Panc1 (cell line): ENCODE measurements at regions not wholly inside any gene's neighbourhood (a gene's known extent, or its start where the extent isn't known, plus 50 kb on each side); places are given as distances from the start of the nearest gene placed in this dataset.
"Not testable (repeated sequence)": the region's sequence is repeated elsewhere in the genome, so short reads cannot be mapped to it uniquely, and the experiment has no call there.

Experiments
- ATAC-seq: fragments of 200-7000 bp; cut with Tn5 transposase; 2 replicates; pipeline ENCODE4 v1.9.1; 2020; ENCODE audit warnings: mild to moderate bottlenecking, moderate library complexity
- BruUV-seq: library from RNA; stranded (reverse); fragments of 400-500 nt; replicated peaks from 2 replicates; lab custom pipeline; 2021; lab: Mats Ljungman, UMichigan
- CTCF ChIA-PET: fragments of 300-600 bp; sonication (Branson Sonifier 250); formaldehyde crosslinking; loops from one replicate; lab custom pipeline; 2022; ENCODE audit warnings: antibody characterized with exemption; lab: Charles Lee
- POLR2A ChIA-PET: fragments of 300-600 bp; sonication (Branson Sonifier 250); formaldehyde crosslinking; loops from one replicate; lab custom pipeline; 2022; ENCODE audit warnings: antibody characterized with exemption; lab: Charles Lee
- DNase-seq: peaks from one replicate; pipeline ENCODE4 v3.0.0-alpha.2; 2010; ENCODE audit warnings: low read depth, low spot score
- H3K27ac ChIP-seq: 2 replicates; pipeline ENCODE4 v1.5.1; 2011; ENCODE audit warnings: mild to moderate bottlenecking, low read length, inconsistent platforms
- H3K27me3 ChIP-seq: fragments of 200-500 bp; sonication (Bioruptor generic); 2 replicates; pipeline ENCODE4 v1.6.0; 2014; ENCODE audit warnings: low read length, inconsistent platforms; ENCODE audit not compliant: control insufficient read depth, insufficient read depth
- H3K36me3 ChIP-seq: fragments of 200-500 bp; sonication (Bioruptor generic); 2 replicates; pipeline ENCODE4 v1.5.1; 2014; ENCODE audit warnings: inconsistent platforms, mild to moderate bottlenecking, low read length, moderate library complexity; ENCODE audit not compliant: control insufficient read depth, insufficient read depth
- H3K4me1 ChIP-seq: 2 replicates; pipeline ENCODE4 v1.5.1; 2011; ENCODE audit warnings: inconsistent platforms, mild to moderate bottlenecking, low read length, moderate library complexity; ENCODE audit not compliant: control insufficient read depth, insufficient read depth
- H3K4me3 ChIP-seq, 2 experiments: 2 replicates each; pipeline ENCODE4 v1.5.1; 2011 to 2012; ENCODE audit warnings: low read depth in 2 of 2, low read length in 2 of 2, mild to moderate bottlenecking in 2 of 2, inconsistent platforms in 1 of 2, moderate library complexity in 1 of 2
- H3K9me3 ChIP-seq: fragments of 200-500 bp; sonication (Bioruptor generic); 2 replicates; pipeline ENCODE4 v1.5.1; 2014; ENCODE audit warnings: low read depth, mild to moderate bottlenecking, inconsistent platforms, low read length, moderate library complexity; ENCODE audit not compliant: control insufficient read depth, insufficient read depth
- CTCF ChIP-seq: fragments of 450-650 bp; IDR thresholded peaks from 2 replicates; pipeline ENCODE4 v1.5.1; 2017; ENCODE audit warnings: mild to moderate bottlenecking
- POLR2AphosphoS5 ChIP-seq: IDR thresholded peaks from 2 replicates; pipeline ENCODE4 v1.6.1; 2012; ENCODE audit warnings: mild to moderate bottlenecking, low read depth, low read length, moderate library complexity
- REST ChIP-seq, 2 experiments: IDR thresholded peaks; 2 replicates each; pipeline ENCODE4 v1.6.1; 2011 to 2012; ENCODE audit warnings: low read depth in 2 of 2, control low read depth in 1 of 2, low read length in 1 of 2, mild to moderate bottlenecking in 1 of 2, moderate library complexity in 1 of 2; ENCODE audit not compliant: insufficient read depth in 1 of 2
- SIN3A ChIP-seq: IDR thresholded peaks from 2 replicates; pipeline ENCODE4 v1.6.1; 2012; ENCODE audit warnings: low read depth, mild to moderate bottlenecking, low read length, moderate library complexity, borderline replicate concordance; ENCODE audit not compliant: insufficient read depth
- TCF7L2 ChIP-seq: IDR thresholded peaks from 2 replicates; pipeline ENCODE4 v1.6.1; 2011; ENCODE audit warnings: mild to moderate bottlenecking, low read depth, low read length, inconsistent platforms
- in situ Hi-C: cut with HindIII; loops from 2 replicates; pipeline ENCODE4 v1.10.0; 2016; ENCODE audit warnings: low sequenced_read_pairs, low pct_unique_long_range_greater_than_20kb
- intact Hi-C: fragments of 100-400 bp; cut with micrococcal nuclease; formaldehyde crosslinking; loops from one replicate; pipeline ENCODE4 v1.10.0; 2022; ENCODE audit not compliant: unreplicated experiment

- H3K27ac ChIP-seq: no peak overlapping the region
- no peaks in the 10 kb centered on the region for H3K36me3 ChIP-seq
- ChIA-PET CTCF (no interaction called here), POLR2A (no interaction called here)
- no peak for ATAC-seq
- no peak overlapping the region for H3K4me3 ChIP-seq
- no peaks in the 10 kb centered on the region for H3K9me3 ChIP-seq
- BruUV-seq: no TSS peak
- TF ChIP-seq REST (IDR thresholded peaks at IDR 0.05; ENCODE audit: insufficient read depth in 1 of 2, low read depth in 2 of 2, low read length in 1 of 2) (no peak), SIN3A (no peak), TCF7L2 (no peak), CTCF (no peak), POLR2AphosphoS5 (no peak)
- H3K4me1 ChIP-seq: no peaks in the 10 kb centered on the region
- DNase-seq: no peak
- in situ Hi-C loops (no loop called here), intact Hi-C loops (no loop called here)
- H3K27me3 ChIP-seq: no peaks in the 10 kb centered on the region
Measured at GRCh38 chr10:9137368-9137767, 1082.9 kb downstream of the GATA3 start.

- H3K27ac ChIP-seq, POLR2A ChIA-PET, CTCF ChIA-PET, H3K36me3 ChIP-seq, in situ Hi-C loops, ATAC-seq, DNase-seq, intact Hi-C loops, BruUV-seq, H3K27me3 ChIP-seq, H3K4me1 ChIP-seq, H3K9me3 ChIP-seq, H3K4me3 ChIP-seq: not testable (repeated sequence)
Measured at GRCh38 chr10:9138829-9139228, 1084.3 kb downstream of the GATA3 start.

- BruUV-seq: no TSS peak
- H3K4me1 ChIP-seq: no peaks in the 10 kb centered on the region
- CTCF ChIA-PET: no interaction called here
- in situ Hi-C loops: no loop called here
- intact Hi-C loops: no loop called here
- ATAC-seq (no peak), DNase-seq (no peak)
- no peaks in the 10 kb centered on the region for H3K9me3 ChIP-seq
- POLR2A ChIA-PET: no interaction called here
- TF ChIP-seq SIN3A (no peak), POLR2AphosphoS5 (no peak), REST (IDR thresholded peaks at IDR 0.05; ENCODE audit: insufficient read depth in 1 of 2, low read depth in 2 of 2, low read length in 1 of 2) (no peak), CTCF (no peak), TCF7L2 (no peak)
- H3K36me3 ChIP-seq: no peaks in the 10 kb centered on the region
- no peaks in the 10 kb centered on the region for H3K27me3 ChIP-seq
- H3K4me3 ChIP-seq: no peak overlapping the region
- H3K27ac ChIP-seq: no peak overlapping the region
Measured at GRCh38 chr10:9140373-9140772, 1085.9 kb downstream of the GATA3 start.
